Superior temporal gyrus (tissue), 1 donor: ENCODE measurements at regions not wholly inside any gene's neighbourhood (a gene's known extent, or its start where the extent isn't known, plus 50 kb on each side); places are given as distances from the start of the nearest gene placed in this dataset.

Experiments used
- DNase-seq: peaks from one replicate; pipeline ENCODE4 v3.0.0-alpha.2; 2016; ENCODE audit errors: extremely low spot score

GRCh38 chr7:19442016-19442785, 266.6 kb downstream of the POLR1F start:
- no peak for DNase-seq

DNA sequence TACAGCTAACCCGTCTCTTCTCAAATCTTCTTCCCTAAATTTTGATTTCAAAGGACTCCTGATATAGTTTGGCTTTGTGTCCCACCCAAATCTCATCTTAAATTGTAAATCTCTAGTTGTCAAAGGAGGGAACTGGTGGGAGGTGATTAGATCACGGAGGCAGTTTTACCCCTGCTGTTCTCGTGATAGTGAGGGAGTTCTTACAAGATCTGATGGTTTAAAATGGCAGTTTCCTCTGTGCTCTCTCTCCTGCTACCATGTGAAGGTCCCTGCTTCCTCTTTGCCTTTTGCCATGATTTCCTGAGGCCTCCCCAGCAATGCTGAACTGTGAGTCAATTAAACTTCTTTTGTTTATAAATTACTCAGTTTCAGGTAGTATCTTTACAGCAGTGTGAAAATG, 269.3 kb downstream of the POLR1F start:
- DNase-seq: no peak

DNA sequence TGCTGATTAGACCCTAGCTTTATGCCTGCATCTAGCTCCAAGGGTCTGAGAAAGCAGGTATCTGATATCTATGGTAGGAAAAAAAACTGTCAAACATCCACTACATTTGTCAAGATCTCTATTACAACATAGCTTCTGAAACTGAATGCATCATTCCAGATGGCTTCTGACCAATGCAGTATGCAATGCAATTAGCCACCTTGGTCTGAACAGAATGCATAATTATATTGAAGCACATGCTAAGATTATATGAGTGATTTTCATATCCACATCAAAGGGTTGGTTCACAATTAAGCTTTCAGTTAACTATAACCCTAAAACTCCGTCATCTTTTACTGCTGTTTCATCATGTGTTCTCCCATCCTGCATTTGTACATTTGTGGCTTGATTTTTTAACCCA, 271.4 kb downstream of the POLR1F start:
- DNase-seq: no peak

DNA sequence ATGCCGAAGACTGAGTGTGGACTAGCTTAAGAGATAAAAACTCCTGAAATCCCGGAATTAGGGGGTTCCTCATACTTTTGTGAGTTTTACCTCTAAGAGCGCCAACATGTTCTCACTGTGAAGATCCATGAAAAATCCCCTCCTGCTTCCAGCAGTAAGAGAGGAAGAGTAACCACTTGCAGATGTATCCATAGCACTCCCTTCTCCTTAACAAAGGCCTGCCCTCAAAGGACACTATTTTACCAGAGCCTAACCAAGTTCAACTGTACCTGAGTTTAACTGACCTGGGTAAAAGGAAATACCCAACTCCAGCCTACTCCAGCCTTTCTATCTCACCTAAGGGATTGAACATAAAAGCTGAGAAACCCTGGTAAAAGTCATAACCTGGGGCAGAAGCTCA, 280.9 kb downstream of the POLR1F start:
- DNase-seq: no peak

DNA sequence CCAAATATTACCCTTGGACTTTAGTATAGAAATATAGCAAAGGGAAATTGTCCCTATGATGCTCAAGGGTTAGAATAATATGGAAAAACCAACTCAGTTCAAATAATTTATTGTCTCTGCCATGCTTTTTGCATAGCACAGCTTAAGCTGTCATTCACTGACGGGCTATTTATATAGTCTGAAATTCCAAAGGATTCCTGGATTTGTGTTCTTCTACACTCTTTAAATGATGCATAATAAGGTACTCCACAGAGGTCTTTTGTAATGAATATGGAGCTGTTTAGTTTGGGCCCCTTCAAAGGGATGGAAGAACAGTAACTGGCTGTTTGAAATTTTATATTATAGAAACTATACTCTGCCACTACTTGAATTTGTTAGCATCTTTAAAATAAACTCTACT, 276.6 kb upstream of the FERD3L start:
- no peak for DNase-seq

GRCh38 chr7:19417231-19417630, 272.0 kb upstream of the FERD3L start:
- no peak for DNase-seq

GRCh38 chr7:19415123-19415522, 269.9 kb upstream of the FERD3L start:
- DNase-seq: no peak

GRCh38 chr7:19413443-19413965, 268.3 kb upstream of the FERD3L start:
- DNase-seq: no peak

DNA sequence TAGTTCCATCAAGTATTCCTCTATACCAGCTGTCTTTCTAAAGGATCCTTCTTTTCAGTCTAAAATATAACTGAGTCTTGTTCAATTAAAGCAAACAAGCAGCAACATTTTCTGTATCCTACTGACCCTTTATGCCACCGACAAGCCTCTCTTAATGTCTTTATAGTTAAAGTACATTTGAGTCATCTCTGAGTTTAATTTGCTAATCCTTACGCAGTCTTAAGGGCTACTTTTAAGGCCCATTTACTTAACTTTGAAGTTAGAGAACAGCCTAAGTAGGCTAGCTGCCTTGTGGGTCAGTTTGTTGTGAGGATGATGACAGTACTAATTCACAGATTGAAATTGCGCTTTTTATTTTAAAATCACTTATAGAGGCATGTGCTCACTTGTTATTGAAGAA, 265.5 kb upstream of the FERD3L start:
- no peak for DNase-seq

DNA sequence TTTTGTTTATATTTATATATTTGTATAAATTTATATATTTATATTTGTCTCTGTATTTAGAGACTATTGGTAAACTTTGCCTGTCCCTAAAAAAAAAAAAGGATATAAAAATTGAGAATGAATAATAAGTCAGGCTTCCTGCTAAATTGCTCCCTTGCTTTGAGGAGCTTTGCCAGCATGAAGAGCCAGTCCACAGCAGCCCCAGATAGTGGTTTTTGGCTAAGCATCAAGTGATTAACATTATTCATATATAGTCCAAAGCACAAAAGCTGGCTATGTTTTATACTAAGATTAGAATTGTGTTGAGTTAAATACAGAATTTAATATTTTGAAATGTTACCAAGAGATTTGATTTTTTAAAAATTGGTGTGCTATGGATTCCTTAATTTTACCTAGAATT, 264.9 kb upstream of the FERD3L start:
- no peak for DNase-seq

- no peak for DNase-seq
Measured at GRCh38 chr7:19408706-19409220, 263.5 kb upstream of the FERD3L start.

DNA sequence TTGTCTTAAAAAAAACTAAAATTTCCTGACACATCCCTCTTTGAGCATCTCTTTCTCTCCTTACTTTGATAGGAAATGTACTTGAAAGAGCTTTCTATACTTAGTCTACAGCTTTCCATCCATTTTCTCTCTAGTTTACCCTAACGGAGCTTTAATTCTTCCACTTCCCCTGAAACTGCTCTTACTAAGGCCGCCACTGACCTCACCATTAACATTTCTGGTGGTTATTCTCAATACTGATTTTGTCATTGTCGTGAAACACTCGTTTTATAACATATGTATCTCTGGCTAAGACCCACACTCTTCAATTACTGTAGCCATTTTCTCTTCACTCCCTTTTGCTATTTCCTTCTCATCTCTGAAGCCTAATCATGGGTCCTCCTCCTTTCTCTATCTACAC, 262.0 kb upstream of the FERD3L start:
- DNase-seq: no peak

DNA sequence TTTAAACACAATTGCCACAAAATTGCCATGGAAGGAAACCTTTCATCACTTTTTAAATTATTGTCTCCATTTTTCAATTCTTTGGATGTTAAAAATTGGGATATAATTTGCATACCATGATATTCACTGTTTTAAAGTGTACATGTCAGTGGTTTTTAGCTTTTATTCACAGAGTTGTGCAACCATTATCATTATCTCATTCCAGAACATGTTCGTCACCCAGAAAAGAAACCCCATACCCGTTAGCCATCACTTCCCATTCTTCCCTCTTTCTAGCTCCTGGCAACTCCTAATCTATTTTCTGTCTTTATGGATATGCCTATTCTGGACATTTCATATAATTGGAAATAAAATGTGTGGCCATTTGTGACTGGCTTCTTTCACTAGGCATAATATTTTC, 260.3 kb upstream of the FERD3L start:
- DNase-seq: no peak

DNA sequence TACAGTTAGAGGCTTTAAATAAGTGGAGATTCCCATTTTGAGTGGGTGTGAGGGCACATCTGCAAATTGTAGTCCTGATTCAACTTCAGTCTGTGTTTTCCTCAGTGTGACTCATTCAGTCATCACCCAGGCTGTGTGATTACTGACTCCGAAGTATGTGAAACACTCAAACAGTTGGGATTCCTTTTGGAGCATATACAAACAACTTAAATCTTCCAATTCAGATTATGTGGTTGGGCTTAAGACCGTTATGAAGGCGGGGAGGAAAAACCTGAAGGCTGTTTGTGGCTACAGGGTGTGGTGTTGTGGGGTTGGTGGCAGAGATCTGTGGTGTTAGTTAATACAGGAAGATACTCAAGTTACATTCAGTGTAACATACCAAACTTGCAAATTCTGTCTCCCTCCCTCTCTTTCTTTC, 259.7 kb upstream of the FERD3L start:
- DNase-seq: peak; percentile 14

- DNase-seq: no peak
Measured at GRCh38 chr7:19403691-19404090, 258.5 kb upstream of the FERD3L start.

DNA sequence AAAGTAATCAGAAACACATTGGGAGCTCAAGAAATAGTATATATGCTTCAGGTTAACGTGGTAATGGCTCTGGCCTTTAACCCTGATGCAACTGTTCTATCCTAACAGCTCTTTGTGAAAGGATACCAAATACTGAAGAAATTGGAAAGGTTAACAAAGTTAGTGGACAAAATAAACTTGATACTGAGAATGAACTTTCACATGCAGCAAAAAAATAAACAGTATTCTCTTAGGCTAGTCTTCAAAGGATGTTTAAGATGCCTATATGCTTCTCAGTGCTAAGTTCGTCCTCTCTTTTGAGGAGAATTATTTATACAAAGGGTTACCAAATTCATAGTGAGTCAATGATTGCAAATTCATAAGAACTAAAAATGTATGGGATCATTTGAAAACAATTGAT, 256.2 kb upstream of the FERD3L start:
- no peak for DNase-seq

GRCh38 chr7:19400758-19401254, 255.6 kb upstream of the FERD3L start:
- no peak for DNase-seq

- DNase-seq: no peak
Measured at GRCh38 chr7:19397911-19398310, 252.7 kb upstream of the FERD3L start.

DNA sequence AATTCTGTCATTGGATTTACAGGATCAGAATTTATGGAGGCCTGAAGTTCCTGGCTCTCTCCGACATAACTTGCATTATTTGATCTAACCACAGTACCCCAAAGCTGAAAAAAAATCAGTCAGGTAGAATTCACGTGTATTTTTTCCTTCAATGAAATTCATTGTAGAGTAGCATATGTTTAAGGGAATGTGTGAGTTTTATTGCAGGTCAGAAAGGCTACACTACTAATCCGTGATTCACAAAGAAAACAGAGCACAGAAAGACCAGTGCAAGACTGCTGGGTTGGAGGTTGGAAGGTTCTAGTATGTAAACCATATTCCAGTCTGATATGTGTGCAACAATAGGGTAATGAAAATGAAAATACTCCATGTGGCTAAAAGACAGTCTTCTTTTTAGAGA, 247.0 kb upstream of the FERD3L start:
- no peak for DNase-seq

- DNase-seq: no peak
Measured at GRCh38 chr7:19390795-19391194, 245.6 kb upstream of the FERD3L start.

DNA sequence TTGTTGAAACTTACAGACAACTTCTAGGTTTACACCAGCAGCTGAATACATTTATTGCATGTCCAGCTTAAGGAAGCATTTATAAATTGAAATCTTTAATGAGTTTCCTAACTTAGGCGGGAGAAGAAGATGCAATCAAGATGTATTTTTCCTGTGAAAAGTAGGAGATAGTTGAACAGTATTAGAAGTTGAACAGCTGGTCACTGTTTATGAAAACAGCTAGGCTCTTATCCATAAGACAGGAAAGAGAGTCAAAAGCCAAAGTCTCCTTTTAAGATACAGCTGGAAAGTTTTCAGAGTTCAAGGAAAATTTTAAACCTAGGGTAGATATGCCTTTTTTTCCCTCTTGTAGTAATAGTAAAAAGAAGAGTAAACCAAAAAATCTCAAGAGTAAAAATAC, 236.1 kb upstream of the FERD3L start:
- DNase-seq: no peak

DNA sequence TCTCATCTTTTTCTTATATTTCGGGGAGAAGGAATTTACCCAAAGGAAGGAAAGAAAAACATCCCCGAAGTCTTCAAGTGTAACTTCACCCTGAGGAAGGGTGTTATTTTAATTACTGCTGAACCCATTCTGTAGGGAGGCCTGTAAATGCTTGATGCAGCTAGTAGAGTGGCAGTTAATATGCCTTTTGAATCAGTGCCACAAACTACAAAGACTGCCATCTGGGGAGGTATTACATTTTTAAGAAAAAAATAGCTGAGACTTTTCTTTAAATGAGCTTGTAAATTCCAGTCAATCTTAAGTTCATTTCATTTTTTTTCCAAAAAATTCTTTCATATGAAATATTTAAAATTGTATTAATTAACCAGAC, 233.1 kb upstream of the FERD3L start:
- no peak for DNase-seq

DNA sequence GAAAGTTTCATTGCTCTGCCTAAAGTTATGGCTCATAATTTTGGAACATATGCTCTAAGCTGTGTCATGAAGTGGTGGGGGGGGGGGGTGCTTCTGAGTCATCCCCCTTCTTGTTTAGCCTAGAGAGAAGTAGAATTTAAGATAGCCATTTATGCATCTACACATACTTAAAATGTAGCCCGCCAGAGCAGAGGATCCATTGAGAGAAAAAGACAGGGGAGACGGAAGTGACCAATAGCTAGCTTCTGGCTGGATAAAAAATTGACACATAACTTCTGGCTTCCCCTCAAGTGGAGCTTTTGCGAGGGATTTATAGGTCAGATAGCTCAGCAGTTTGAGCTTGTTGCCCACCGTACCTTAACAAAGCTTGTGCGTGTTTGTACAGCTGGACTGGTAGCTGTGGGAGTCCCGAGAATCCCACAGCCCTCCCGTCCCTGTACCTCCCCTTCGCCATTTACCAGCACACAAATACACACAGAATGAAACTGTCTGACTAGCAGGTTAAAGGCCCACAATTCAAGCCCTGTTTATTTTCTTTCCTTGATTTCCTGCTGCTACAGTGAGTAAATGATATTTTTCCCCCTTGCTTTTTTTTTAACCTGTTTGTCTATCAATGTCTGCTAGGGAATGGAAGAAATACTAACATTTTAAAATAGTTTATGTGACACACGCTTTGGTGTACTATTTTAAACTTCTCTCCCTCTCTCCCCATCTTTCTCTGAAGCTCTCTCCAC, 232.6 kb upstream of the FERD3L start:
- no peak for DNase-seq
